Left lung (tissue), 4 donors: ENCODE measurements at regions not wholly inside any gene's neighbourhood (a gene's known extent, or its start where the extent isn't known, plus 50 kb on each side); places are given as distances from the start of the nearest gene placed in this dataset.

ENCODE experiments used
- ATAC-seq: fragments of 200-7000 bp; cut with Tn5 transposase; one replicate; pipeline ENCODE4 v1.9.1; 2020; ENCODE audit warnings: moderate library complexity
- DNase-seq, 4 donors: peaks; one replicate each; pipeline ENCODE4 v3.0.0-alpha.2; 2013 to 2020
- H3K27ac ChIP-seq, 2 donors: fragments of 200-600 bp; sonication (generic) in 1 of 2; one replicate each; pipeline versions ENCODE4 v1.5.0 to v1.8.0; 2020 to 2021
- H3K27me3 ChIP-seq, 2 donors: fragments of 200-600 bp; sonication (generic) in 1 of 2; one replicate each; pipeline versions ENCODE4 v1.5.0 to v1.8.0; 2020 to 2021
- H3K36me3 ChIP-seq, 2 donors: fragments of 200-600 bp; sonication (generic) in 1 of 2; one replicate each; pipeline versions ENCODE4 v1.5.0 to v1.8.0; 2020 to 2021
- H3K4me1 ChIP-seq, 2 donors: fragments of 200-600 bp; one replicate each; pipeline ENCODE4 v1.8.0; 2021
- H3K4me3 ChIP-seq, 2 donors: fragments of 200-600 bp; sonication (generic) in 1 of 2; one replicate each; pipeline versions ENCODE4 v1.5.0 to v1.8.0; 2020 to 2021; ENCODE audit warnings: mild to moderate bottlenecking in 1 of 2
- H3K9me3 ChIP-seq, 2 donors: fragments of 200-600 bp; sonication (generic) in 1 of 2; one replicate each; pipeline versions ENCODE4 v1.5.0 to v1.8.0; 2020 to 2021
- intact Hi-C, 2 donors: fragments of 100-400 bp; cut with DNase I; formaldehyde crosslinking; loops; one replicate each; pipeline versions ENCODE4 v1.11.2 to v1.14.2; 2022
- TF ChIP-seq, protein P1 (sequence below), 2 donors: fragments of 200-600 bp; sonication (generic) in 1 of 2; IDR thresholded peaks; one replicate each; pipeline versions ENCODE4 v1.5.0 to v1.8.0; 2021; ENCODE audit warnings: antibody characterized with exemption in 2 of 2
- donor health status: DM: no; HTN: yes; CAD: no.
- donor health status: DM: no; HTN: no; CAD: no.

DNA sequence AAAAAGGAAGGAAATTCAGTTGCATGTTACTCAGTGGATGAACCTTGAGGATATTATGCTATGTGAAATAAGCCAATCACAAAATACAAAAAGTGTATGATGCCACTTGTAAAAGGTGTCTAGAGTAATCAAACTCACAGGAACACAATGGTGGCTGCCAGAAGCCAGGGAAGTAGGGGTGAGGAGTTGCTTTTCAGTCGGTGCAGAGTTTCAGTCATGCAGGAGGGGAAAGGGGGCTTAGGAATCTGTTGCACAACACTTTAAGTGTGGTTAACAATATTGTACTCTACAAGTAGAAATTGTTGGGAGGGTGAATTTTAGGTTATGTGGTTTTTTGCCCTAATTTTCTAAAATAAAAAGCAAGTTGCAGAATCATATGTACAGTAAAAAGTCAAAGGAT, 184.2 kb upstream of the RAB4A start:
- intact Hi-C loops = no loop called here
- DNase-seq (no peak), ATAC-seq (no peak)
- Histone ChIP-seq H3K9me3 (peaks cover 0 to 21% of the 10 kb centered on the region in 2 donors), H3K4me3 (no peak overlapping the region), H3K27me3 (no peaks in the 10 kb centered on the region), H3K36me3 (no peaks in the 10 kb centered on the region), H3K27ac (no peak overlapping the region), H3K4me1 (no peaks in the 10 kb centered on the region)
- TF ChIP-seq, protein P1, sequence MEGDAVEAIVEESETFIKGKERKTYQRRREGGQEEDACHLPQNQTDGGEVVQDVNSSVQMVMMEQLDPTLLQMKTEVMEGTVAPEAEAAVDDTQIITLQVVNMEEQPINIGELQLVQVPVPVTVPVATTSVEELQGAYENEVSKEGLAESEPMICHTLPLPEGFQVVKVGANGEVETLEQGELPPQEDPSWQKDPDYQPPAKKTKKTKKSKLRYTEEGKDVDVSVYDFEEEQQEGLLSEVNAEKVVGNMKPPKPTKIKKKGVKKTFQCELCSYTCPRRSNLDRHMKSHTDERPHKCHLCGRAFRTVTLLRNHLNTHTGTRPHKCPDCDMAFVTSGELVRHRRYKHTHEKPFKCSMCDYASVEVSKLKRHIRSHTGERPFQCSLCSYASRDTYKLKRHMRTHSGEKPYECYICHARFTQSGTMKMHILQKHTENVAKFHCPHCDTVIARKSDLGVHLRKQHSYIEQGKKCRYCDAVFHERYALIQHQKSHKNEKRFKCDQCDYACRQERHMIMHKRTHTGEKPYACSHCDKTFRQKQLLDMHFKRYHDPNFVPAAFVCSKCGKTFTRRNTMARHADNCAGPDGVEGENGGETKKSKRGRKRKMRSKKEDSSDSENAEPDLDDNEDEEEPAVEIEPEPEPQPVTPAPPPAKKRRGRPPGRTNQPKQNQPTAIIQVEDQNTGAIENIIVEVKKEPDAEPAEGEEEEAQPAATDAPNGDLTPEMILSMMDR (IDR thresholded peaks at IDR 0.05) = no peak

DNA sequence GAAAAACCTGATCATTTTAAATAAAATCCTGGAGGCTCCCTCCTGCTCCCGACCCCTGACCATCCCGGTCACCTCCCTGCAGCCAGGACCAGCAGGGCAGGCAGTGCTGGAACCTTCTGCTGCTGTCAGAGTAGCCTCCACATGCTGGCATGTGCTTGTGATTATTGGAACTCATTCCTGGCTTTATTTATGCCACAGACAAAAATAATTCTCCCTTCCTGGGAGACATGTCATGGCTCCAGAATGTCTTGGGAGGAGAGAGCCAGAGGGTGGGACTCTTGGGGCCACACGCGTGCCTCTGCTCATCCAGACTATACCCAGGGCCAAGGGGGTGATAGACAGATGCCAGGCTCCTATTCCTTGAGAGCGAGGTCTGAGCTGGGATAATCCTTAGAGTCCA, 183.6 kb upstream of the RAB4A start:
- H3K9me3 ChIP-seq = peaks cover 0 to 14% of the 10 kb centered on the region in 2 donors
- no peak overlapping the region for H3K27ac ChIP-seq
- DNase-seq (no peak), ATAC-seq (no peak)
- H3K36me3 ChIP-seq = no peaks in the 10 kb centered on the region
- H3K4me3 ChIP-seq = no peak overlapping the region
- TF ChIP-seq, protein P1 (IDR thresholded peaks at IDR 0.05) = no peak
- H3K27me3 ChIP-seq = no peaks in the 10 kb centered on the region
- H3K4me1 ChIP-seq = no peaks in the 10 kb centered on the region
- intact Hi-C loops = no loop called here

DNA sequence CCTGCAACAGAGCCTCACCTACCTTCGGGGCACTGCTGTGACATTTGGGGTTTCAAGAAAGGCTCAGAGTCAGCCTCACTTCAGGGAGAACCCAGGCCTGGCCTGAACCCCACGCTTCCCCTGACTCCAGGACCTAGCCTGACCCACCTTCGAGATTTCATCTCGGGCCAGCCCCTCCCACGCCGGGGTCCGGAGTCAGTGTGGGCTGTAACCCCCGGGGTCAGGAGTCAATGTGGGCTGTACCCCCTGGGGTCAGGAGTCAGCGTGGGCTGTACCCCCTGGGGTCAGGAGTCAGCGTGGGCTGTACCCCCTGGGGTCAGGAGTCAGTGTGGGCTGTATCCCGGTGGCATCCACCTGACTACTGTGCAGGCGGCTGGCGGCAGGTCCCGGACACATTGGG, 183.0 kb upstream of the RAB4A start:
- H3K9me3 ChIP-seq = peaks cover 0 to 8% of the 10 kb centered on the region in 2 donors
- peaks cover 0 to 2% of the 10 kb centered on the region in 2 donors for H3K4me1 ChIP-seq
- no peak for ATAC-seq
- no peaks in the 10 kb centered on the region for H3K27me3 ChIP-seq
- no peak overlapping the region for H3K27ac ChIP-seq
- no peak for DNase-seq
- H3K4me3 ChIP-seq = no peak overlapping the region
- TF ChIP-seq, protein P1 (IDR thresholded peaks at IDR 0.05) = no peak
- H3K36me3 ChIP-seq = no peaks in the 10 kb centered on the region
- intact Hi-C loops = no loop called here

DNA sequence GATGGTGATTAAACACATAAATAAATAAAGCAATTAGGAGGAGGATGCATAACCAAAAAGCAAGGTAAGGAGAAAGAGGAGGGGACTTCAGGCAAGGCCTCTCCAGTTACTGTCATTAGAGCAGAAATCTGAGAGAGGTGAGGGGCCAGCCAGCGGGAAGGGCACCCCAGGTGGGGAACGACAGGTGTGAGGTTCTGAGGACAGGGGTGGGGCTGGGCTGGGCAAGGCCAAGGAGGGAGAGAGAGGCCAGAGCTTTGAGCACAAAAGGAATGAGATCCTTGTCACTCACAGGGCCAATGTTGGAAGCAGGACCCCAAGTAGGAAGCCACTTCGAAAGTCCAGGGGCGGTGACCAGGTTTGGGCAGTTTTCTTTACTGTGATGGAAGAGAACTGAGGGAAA, 182.2 kb upstream of the RAB4A start:
- TF ChIP-seq, protein P1 (IDR thresholded peaks at IDR 0.05) = no peak
- H3K9me3 ChIP-seq = peaks cover 0 to under 1% of the 10 kb centered on the region in 2 donors
- peaks cover under 1 to 6% of the 10 kb centered on the region in 2 donors for H3K4me1 ChIP-seq
- ATAC-seq (no peak), DNase-seq (no peak)
- intact Hi-C loops = no loop called here
- H3K36me3 ChIP-seq = no peaks in the 10 kb centered on the region
- H3K27ac ChIP-seq = no peak overlapping the region
- no peak overlapping the region for H3K4me3 ChIP-seq
- H3K27me3 ChIP-seq = no peaks in the 10 kb centered on the region

DNA sequence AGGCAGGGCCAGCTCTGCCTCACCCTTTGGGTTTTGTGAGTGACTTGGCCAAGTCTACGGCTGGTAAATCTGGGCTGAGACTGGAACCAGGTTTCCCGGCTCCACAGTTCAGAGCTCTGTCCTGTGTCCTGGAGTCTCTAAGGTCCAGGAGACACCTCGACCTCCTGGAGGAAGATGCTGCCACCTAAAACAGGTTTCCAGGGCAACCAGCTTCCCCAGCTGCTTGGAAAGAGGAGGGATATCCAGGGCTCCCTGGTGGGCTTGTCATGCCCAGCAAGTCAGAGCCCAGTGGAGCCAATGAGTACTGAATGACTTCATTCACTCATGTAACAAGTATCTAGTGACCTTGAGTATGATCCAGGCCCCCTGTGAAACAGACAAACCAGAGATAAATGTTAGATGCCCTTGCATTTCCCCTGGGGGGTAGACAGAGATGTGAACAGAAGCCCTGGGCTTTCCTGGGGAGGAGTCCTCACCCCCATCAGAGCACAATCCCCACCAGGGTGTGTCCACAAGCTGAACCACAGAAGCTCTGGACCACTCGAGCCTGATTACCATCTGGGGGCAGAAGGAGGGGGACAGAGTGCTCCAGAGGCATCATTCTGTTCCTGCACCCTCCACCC, 181.2 kb upstream of the RAB4A start:
- ATAC-seq (no peak), DNase-seq (no peak)
- Histone ChIP-seq H3K9me3 (no peaks in the 10 kb centered on the region), H3K4me1 (peaks cover 5 to 10% of the 10 kb centered on the region in 2 donors), H3K27me3 (no peaks in the 10 kb centered on the region), H3K27ac (no peak overlapping the region), H3K4me3 (no peak overlapping the region), H3K36me3 (no peaks in the 10 kb centered on the region)
- TF ChIP-seq, protein P1 (IDR thresholded peaks at IDR 0.05) = no peak
- intact Hi-C loops = no loop called here
